Retina (tissue), 1 donor: ENCODE measurements at regions not wholly inside any gene's neighbourhood (a gene's known extent, or its start where the extent isn't known, plus 50 kb on each side); places are given as distances from the start of the nearest gene placed in this dataset.

ENCODE experiments used
- DNase-seq: peaks from one replicate; pipeline ENCODE4 v3.0.0-alpha.2; 2016

DNA sequence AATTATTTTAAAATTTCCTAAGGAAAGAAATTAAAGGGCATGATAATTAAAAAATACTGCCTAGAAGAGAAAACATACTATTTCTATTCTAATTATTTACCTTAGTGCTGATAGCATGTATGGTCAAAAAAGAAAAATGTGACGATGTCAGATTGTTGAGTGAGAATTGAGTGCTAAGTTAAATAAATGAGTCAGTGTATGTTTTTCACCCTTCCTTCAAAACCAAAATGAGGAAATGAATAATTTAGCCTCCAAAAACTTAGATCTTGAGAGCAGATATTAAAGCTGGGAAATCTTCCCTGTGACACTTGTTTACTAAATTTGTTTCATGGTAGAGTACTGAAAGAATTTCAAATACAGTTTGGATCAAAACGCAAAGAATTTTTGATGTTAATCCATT lies 58.6 kb upstream of the NYAP2 start:
- DNase-seq: no peak

DNA sequence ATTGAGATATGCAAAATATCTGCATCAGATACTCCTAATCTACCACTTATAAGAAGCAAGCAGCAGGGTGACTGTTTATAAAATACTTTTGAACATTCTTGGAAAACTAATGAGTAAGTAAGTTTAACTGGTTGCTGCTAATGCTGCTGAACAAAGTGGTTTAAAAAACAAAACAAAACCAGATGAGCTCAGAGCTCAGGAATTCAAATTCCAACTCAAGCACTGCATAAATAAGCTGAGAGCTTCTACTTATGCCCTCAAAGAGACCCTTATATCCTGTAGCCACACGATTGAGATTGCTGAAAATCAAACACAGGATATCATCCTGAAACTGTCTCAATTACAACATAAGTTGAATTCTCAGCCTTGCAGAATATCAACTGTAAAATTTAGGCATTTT lies 62.3 kb upstream of the NYAP2 start:
- peak; percentile 70 for DNase-seq

GRCh38 chr2:225334514-225334913 lies 65.0 kb upstream of the NYAP2 start:
- peak; percentile 13 for DNase-seq

GRCh38 chr2:225328192-225328591 lies 71.3 kb upstream of the NYAP2 start:
- no peak for DNase-seq

- DNase-seq: no peak
Observed at GRCh38 chr2:225326969-225327368, 72.5 kb upstream of the NYAP2 start.

GRCh38 chr2:225319872-225320271 lies 79.6 kb upstream of the NYAP2 start:
- DNase-seq: no peak

DNA sequence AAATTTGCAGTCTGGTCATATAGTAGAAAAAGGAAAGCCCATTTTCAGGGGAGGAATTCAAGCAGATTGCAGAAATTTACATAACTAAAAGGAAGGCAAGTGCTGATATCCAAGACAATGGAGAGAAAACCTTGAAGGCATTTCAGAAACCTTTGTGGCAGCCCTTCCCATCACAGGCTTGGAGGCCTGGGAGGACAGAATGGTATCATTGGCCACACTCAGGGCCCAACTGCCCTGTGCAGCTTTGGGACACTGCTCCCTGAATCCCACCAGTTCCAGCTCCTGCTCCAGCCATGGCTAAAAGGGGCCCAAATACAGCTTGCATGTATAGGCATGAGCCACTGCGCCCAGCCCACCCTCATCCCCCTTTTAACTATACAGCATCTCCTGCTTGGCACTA lies 81.1 kb upstream of the NYAP2 start:
- no peak for DNase-seq

DNA sequence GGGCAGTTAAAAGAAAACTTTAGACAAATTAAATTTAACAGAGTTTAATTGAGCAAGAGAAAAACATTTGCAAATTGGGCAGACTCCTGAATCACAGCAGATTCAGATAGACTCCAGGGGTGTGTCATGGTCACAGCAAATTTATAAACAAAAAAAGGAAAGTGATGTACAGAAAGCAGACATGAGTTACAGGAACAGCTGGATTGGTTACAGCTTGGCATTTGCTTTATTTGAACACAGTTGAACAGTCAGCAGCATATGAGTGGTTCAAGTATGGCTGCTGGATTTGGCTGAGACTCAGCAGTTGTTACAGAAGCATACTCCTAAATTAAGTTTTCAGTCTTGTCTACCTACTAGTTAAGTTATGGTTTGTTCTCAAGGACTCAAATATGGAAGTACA lies 82.3 kb upstream of the NYAP2 start:
- DNase-seq: no peak

DNA sequence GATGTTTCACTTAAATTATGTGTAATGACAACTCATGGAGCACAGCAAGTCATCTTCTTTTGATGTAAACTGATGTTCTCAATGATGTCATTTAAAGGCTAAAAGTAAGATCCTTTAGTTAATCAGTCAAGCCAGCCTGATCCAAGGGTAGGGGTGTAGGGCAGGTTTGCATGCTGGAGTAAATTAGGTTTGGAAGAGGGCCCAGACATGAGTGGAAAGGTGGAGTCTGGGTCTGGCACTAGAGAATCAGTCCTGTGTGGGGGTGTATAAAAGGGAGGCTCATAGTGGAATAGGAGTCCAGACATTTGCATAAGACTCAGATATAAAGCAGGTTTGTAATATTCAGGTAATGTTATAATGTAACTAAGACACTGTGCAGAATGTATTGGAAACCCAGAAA lies 88.8 kb upstream of the NYAP2 start:
- DNase-seq: no peak

- DNase-seq: no peak
Observed at GRCh38 chr2:225309516-225309915, 90.0 kb upstream of the NYAP2 start.

DNA sequence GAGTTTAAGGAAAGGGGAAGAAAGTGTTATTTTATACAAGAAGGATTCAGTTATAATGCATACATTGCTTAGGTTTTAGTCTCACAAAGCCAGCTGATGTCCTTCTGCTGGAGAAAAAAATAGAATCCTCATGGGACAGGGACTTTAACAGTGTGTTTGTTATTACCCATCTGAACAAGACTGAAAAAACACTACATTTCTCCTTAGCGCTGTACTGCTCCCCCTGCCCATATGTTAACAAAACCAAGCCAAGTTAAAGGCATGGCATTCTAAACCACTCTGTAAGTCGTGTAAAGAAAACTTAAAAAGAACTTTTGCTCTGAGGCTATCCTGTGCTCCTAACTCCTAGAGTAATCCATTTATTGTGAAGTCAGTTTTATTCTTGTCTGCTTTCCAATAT lies 102.6 kb upstream of the NYAP2 start:
- DNase-seq: no peak

DNA sequence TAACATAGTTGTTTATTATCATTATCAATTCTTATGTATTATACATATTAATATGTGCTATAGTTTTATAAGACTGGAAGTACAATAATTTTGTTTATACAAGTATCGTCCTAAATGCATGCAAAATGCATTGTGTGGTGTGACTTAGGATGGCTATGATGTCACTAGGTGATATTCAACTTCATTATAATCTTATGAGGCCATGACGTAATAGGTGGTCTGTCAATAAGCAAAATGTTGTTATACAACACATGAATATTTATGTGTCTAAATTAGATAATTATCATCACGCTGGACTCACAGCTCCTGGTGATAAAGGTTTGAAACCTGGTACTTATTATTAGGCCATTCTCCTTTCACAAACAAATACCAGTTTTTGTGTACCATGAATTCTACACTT lies 104.4 kb upstream of the NYAP2 start:
- DNase-seq: no peak

- no peak for DNase-seq
Observed at GRCh38 chr2:225293638-225294037, 105.9 kb upstream of the NYAP2 start.

DNA sequence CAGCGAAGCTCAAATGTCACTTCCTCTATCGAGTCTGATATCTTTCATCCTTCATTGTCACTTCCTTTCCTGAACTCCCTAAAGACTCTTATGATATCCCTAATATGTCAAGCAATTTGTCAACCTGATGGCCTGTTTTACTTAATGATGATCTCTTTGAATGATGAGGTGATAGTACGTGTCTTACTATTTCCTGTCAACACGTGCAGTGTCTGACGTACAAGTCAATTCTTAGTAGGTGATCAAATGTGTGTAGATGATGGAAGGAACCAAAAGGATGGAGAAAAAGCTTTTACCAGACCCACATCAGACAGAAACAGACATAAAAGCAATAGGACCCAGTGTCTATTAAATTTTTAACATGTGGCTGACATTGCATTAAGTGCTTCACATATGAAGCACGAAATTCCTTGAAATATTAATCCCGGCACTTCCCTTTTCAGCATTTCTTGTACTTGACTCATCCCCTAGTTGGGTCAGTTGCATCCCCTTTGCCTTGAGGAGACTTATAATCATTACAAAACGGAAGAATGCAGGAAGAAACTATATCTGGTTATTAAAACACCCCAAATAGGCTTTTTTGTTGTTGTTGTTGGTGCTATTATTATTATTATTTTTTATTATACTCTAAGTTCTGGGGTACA lies 108.6 kb upstream of the NYAP2 start:
- DNase-seq: peak; percentile 21

GRCh38 chr2:225289659-225290058 lies 109.9 kb upstream of the NYAP2 start:
- peak; percentile 15 for DNase-seq

DNA sequence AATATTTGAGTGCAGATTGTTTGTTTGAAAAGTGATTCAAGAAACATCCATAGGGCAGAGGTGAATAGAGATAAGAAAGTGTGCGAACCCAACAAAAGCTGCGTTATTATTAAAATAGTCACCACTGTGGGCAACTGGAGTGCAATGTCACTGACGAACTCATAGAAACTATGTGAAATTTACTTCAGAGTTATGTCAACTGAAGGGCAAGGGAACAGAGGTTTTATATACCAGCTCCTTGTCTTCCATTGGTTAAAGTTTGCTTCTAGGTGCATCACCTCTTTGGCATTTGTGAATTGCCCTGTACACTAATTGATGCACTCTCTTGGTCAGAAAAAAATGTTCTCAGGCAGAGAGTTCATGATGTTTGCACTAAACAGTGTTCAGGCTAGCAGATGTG lies 110.5 kb upstream of the NYAP2 start:
- DNase-seq: no peak

DNA sequence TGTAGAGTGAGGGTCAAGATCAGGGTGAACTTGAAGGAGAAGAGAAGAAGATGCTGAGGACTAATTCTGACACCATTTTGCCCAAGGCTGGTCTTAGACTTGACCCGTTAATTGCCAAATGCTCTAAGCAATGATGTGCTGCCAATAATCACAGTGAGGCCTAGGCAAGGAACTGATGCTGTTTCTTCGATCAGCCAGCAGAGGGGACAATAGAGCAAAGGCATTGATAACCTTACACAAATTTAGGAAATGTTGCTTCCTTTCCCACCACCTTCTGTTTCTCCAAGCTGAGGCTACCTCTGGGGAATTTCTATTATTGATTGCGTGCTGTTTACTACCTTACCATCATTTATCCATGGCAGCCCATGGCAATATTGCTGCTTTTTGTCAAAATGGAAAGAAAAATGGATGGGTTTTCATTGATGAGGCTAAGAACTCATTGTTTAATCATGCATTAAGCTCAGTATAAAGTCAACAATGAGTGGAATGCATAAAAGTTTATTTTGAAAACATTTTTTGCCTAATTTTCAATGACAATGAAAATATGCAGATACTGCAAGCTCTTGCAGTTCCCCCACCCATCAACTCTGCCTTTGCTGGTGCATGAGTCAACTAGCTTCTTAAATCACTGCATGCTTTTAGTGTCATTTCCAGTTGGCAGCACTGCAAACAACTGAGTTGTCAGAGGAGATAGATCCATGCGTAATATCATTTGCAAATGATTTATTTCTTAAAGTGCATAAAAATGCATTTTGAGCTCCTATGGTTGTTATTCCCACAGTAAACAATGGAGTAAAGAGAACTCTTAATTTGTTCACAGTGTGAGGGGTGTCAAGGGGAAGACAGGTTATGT lies 116.4 kb upstream of the NYAP2 start:
- DNase-seq: peak; percentile 43

GRCh38 chr2:225276207-225276606 lies 123.3 kb upstream of the NYAP2 start:
- no peak for DNase-seq

DNA sequence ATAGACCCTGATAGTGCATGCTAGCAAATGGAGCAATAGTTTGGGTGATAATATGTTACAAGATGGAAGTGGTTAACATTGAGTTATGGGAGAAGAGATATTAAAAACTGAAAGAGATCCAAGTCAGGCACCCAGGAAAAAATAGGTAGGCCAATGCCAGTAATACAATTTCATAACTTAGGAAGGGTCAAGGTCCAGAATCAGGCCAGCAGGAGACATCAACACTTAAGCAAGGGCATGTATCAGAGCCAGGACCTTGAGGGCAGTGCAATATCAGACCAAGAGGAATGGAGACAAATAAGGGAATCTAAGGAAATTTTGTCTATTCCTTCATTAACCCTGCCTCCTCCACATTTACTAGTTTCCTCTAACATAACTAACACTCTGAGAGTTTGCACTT lies 124.1 kb upstream of the NYAP2 start:
- no peak for DNase-seq

DNA sequence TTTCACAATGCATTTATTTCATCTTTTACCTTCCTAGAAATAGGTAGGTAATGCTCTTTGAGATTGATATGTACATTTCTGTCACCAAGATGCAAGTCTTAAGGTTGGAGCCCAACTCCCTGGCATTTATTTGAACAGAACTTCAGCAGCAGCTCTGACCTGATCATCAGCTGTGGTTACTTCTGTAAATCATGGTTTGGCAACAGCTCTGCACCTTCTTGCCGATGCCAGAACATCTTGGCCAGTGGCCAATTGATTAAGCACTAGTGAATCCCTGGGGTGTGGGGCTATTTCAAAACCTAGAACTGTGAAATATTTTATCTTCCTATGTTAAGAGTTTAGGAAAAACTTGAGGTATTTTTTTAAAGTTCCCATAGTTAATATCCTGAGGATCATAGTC lies 124.8 kb upstream of the NYAP2 start:
- DNase-seq: no peak

DNA sequence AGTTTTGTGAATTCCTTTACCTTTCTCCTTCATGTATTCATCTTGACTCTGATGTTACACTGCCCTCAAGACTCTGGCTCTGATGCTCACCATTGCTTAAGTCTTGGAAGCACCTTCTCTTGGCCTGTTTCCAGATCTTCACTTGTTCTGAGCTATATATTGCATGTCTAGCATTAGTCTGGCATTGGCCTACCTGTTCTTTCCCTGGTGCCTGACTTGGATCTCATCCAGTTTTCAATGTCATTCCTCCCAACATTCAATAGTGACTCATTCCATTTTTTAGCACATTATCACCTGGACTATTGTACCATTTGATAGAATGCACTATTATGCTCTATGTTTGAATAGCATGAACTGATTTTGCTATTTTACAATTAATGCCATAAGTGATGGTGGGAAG lies 127.3 kb upstream of the NYAP2 start:
- DNase-seq: no peak

GRCh38 chr2:225270861-225271260 lies 128.6 kb upstream of the NYAP2 start:
- no peak for DNase-seq

DNA sequence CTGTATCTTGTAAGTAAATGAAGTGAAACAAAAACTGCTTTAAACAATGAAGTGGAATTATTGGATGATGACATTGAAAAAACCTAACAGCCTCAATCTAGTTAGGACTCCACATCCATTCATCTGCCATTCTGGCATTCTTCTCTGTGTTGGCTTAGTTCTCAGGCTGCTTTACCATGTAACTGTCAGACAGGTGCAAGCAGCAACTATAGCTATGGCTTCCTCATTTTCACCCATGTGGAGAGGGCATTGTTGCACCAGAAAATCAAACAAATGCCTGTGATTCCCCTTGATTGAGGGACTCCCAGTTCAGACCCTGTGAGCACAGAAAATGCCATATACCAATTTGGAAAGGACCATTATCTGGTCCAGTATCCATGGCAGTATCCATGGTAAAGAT lies 129.5 kb upstream of the NYAP2 start:
- no peak for DNase-seq

DNA sequence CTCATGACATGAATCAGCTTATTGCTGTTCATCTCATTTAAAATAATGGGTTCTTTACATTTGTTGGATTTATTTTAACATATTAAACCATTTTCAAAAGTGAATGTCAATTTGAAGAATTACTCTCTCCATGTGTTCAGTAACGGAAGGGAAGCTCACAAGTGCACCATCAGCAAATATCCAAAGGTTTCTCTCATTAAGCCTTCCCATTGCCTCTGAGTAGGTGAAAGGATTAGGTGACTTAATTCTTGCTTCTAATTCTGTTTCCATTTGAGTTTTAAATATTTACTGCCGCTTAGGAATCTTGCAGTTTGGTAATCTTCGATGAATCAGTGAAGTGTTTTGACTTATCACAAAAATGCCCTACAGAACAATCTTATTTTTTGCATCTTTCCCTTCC lies 145.1 kb upstream of the NYAP2 start:
- no peak for DNase-seq

DNA sequence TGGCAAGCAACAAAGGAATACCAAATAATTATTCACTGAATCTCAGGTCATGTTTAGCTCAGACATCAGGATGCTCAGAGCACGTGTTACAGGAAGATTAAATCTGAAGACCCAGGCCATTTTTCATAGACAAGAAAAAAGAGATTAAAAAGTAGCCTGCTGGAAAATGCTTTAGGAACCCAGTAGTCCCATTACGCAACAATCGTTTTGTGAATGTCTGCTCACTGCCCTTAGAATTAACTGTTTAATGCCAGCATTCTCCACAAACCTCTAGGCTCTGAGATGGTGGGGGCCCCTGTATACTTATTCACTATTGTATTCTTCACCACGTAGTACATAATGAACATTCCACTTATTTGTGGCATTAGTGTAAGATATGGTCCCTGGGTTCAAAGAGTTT lies 154.6 kb upstream of the NYAP2 start:
- no peak for DNase-seq
